HL-60 (cell line): ENCODE measurements at regions not wholly inside any gene's neighbourhood (a gene's known extent, or its start where the extent isn't known, plus 50 kb on each side); places are given as distances from the start of the nearest gene placed in this dataset.

Experiments
- GABPA ChIP-seq: IDR thresholded peaks from 2 replicates; pipeline ENCODE4 v1.6.1; 2012; ENCODE audit warnings: low read depth
- POLR2AphosphoS5 ChIP-seq: IDR thresholded peaks from 2 replicates; pipeline ENCODE4 v1.6.1; 2012; ENCODE audit warnings: low read depth
- SPI1 ChIP-seq: IDR thresholded peaks from 2 replicates; pipeline ENCODE4 v1.6.1; 2012; ENCODE audit warnings: low read depth, mild to moderate bottlenecking, borderline replicate concordance
- TF ChIP-seq, protein P1 (sequence below): IDR thresholded peaks from 2 replicates; pipeline ENCODE4 v1.6.1; 2012; ENCODE audit warnings: low read depth; ENCODE audit not compliant: insufficient replicate concordance
- TF ChIP-seq, protein P2 (sequence below): IDR thresholded peaks from one replicate; pipeline ENCODE4 v1.5.1; 2011; ENCODE audit warnings: low read length, control low read depth, inconsistent platforms; ENCODE audit not compliant: insufficient read depth

DNA sequence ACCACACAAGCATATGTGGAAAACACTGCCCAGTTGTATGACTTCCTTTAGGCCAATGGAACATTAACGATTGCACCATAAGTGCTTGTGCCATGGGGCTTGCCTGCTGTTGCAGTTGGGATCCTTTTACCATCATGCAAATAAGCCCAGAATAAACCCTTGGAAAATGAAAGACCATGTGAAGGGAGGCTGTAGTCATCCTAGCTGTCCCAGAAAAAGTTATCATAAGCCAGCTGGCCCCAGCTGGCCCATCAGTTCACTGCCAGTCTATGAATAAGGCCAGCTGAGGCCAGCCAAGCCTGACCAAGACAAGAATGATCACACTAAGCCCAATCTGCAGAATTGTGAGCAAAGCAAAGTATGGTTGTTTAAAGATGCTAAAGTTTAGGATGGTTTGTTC lies 253.9 kb upstream of the ARHGAP20 start:
- TF ChIP-seq, protein P1, sequence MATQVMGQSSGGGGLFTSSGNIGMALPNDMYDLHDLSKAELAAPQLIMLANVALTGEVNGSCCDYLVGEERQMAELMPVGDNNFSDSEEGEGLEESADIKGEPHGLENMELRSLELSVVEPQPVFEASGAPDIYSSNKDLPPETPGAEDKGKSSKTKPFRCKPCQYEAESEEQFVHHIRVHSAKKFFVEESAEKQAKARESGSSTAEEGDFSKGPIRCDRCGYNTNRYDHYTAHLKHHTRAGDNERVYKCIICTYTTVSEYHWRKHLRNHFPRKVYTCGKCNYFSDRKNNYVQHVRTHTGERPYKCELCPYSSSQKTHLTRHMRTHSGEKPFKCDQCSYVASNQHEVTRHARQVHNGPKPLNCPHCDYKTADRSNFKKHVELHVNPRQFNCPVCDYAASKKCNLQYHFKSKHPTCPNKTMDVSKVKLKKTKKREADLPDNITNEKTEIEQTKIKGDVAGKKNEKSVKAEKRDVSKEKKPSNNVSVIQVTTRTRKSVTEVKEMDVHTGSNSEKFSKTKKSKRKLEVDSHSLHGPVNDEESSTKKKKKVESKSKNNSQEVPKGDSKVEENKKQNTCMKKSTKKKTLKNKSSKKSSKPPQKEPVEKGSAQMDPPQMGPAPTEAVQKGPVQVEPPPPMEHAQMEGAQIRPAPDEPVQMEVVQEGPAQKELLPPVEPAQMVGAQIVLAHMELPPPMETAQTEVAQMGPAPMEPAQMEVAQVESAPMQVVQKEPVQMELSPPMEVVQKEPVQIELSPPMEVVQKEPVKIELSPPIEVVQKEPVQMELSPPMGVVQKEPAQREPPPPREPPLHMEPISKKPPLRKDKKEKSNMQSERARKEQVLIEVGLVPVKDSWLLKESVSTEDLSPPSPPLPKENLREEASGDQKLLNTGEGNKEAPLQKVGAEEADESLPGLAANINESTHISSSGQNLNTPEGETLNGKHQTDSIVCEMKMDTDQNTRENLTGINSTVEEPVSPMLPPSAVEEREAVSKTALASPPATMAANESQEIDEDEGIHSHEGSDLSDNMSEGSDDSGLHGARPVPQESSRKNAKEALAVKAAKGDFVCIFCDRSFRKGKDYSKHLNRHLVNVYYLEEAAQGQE: no peak
- TF ChIP-seq, protein P2, sequence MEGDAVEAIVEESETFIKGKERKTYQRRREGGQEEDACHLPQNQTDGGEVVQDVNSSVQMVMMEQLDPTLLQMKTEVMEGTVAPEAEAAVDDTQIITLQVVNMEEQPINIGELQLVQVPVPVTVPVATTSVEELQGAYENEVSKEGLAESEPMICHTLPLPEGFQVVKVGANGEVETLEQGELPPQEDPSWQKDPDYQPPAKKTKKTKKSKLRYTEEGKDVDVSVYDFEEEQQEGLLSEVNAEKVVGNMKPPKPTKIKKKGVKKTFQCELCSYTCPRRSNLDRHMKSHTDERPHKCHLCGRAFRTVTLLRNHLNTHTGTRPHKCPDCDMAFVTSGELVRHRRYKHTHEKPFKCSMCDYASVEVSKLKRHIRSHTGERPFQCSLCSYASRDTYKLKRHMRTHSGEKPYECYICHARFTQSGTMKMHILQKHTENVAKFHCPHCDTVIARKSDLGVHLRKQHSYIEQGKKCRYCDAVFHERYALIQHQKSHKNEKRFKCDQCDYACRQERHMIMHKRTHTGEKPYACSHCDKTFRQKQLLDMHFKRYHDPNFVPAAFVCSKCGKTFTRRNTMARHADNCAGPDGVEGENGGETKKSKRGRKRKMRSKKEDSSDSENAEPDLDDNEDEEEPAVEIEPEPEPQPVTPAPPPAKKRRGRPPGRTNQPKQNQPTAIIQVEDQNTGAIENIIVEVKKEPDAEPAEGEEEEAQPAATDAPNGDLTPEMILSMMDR: no peak
- no peak for TF ChIP-seq GABPA
- no peak for TF ChIP-seq POLR2AphosphoS5
- TF ChIP-seq SPI1: no peak
